Large intestine (tissue), 3 donors: ENCODE measurements at regions not wholly inside any gene's neighbourhood (a gene's known extent, or its start where the extent isn't known, plus 50 kb on each side); places are given as distances from the start of the nearest gene placed in this dataset.
"Not testable (repeated sequence)": the region's sequence is repeated elsewhere in the genome, so short reads cannot be mapped to it uniquely, and the experiment has no call there.

Source experiments
- DNase-seq, 2 donors: peaks; one replicate each; pipeline versions ENCODE4 v3.0.0 to v3.0.0-alpha.2; 2013
- H3K27ac ChIP-seq: one replicate; pipeline ENCODE4 v1.5.1; 2013; ENCODE audit warnings: low read length
- H3K27me3 ChIP-seq: 2 replicates; pipeline ENCODE4 v1.6.1; 2013; ENCODE audit warnings: low read length; ENCODE audit not compliant: control insufficient read depth, insufficient read depth
- H3K36me3 ChIP-seq: 2 replicates; pipeline ENCODE4 v1.6.1; 2013; ENCODE audit warnings: low read length; ENCODE audit not compliant: control insufficient read depth, insufficient read depth
- H3K4me1 ChIP-seq: one replicate; pipeline ENCODE4 v1.6.1; 2013; ENCODE audit warnings: low read length; ENCODE audit not compliant: control insufficient read depth, insufficient read depth
- H3K4me3 ChIP-seq: one replicate; pipeline ENCODE4 v1.5.1; 2013; ENCODE audit warnings: low read length
- H3K9me3 ChIP-seq: one replicate; pipeline ENCODE4 v1.6.1; 2013; ENCODE audit warnings: mild to moderate bottlenecking, low read depth, low read length, moderate library complexity; ENCODE audit not compliant: control insufficient read depth
- WGBS: methylation state at CpG from one replicate; pipeline ENCODE4 v1.1.5; 2013; ENCODE audit warnings: low lambda C conversion rate; ENCODE audit not compliant: insufficient coverage; 5-methylcytosine and 5-hydroxymethylcytosine counted together

DNA sequence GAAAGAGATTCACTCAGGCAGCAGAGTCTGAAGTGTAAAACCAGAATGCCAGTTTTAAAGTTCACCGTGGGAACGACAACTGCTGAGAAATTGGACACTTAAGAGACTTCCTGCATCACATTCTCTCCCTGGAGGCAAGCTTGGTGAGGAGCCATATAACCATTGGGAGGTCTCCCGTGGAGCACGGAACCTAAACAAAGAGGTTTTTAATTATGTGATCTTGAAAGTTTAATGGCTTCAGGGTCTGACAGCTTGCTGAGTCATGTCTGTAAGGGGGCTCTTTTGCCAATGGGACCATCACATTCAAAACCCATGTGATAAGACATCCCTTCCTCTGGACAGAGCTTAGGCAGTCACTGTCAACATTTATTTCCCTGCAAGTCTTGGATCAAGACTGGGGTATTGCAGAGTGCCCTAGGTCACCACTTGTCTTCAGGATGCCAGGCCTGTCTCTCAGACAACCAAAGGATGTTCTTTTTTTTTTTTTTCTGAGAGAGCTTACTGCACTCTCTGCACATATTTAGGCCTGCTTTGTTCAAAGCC is 674.4 kb downstream of the TYW1 start:
- Histone ChIP-seq H3K27me3 (no peaks in the 10 kb centered on the region), H3K4me1 (no peaks in the 10 kb centered on the region), H3K9me3 (no peaks in the 10 kb centered on the region), H3K36me3 (no peaks in the 10 kb centered on the region), H3K27ac (no peak overlapping the region), H3K4me3 (no peak overlapping the region)
- no CpG with 5 or more reads among the region's 4 CpGs for WGBS
- no peak for DNase-seq

DNA sequence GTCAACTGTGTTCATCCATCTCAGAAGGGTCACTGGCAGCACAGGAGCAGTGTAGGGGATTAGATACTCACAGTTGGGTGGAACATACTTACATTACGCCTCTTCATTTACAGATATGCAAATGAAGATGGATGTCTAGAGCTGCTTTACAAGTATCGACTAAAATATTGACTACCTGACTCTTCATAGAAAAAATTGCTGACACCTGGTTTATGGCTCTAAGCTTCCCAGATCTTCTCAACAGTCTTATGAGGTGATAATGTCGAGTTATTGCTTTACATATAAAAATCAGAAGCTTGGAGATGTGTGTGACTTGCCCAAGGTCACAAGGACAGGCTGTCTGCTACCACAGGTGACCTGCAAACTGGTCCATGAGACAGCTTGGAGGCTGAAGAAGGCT is 677.2 kb downstream of the TYW1 start:
- no peak overlapping the region for H3K4me3 ChIP-seq
- no peaks in the 10 kb centered on the region for H3K27me3 ChIP-seq
- no peak overlapping the region for H3K27ac ChIP-seq
- no peaks in the 10 kb centered on the region for H3K9me3 ChIP-seq
- no peak for DNase-seq
- no peaks in the 10 kb centered on the region for H3K4me1 ChIP-seq
- WGBS: 100% methylated on average over 1 of the region's 3 CpGs
- no peaks in the 10 kb centered on the region for H3K36me3 ChIP-seq

DNA sequence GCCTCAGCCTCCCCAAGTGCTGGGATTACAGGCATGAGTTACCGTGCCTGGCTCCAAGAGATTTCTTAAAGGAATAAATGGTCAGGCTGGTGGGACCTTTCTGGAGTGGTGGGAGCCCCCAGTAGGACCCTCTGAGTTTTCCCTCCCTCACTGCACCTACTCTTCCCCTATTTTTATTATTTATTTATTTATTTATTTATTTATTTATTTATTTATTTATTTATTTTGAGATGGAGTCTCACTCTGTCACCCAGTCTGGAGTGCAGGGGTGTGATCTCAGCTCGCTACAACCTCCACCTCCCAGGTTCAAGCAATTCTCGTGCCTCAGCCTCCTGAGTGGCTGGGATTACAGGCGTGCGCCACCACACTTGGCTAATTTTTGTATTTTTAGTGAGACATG is 678.2 kb downstream of the TYW1 start:
- WGBS: no CpG with 5 or more reads among the region's 5 CpGs
- H3K4me1 ChIP-seq, H3K9me3 ChIP-seq, H3K36me3 ChIP-seq, H3K4me3 ChIP-seq, DNase-seq, H3K27ac ChIP-seq, H3K27me3 ChIP-seq: not testable (repeated sequence)

DNA sequence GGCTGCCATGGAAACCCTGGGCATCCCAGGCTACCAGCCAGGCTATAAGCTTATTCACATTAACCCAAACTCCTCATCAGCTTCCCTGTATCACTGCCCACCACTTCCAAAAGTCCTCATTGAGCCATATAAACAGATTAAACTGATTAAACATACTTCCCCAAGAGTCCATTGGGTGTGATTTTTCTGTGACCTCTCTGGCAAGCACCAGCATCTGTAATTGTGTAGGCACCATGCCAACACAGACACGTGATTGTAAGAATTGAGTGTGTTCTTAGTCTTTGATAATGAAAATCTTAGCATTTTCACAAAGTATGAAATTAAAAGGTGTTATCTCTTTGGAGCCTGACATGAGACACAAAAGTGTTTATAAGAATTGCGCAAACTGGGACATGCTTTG is 679.3 kb downstream of the TYW1 start:
- Histone ChIP-seq H3K36me3 (no peaks in the 10 kb centered on the region), H3K4me1 (no peaks in the 10 kb centered on the region), H3K27me3 (no peaks in the 10 kb centered on the region), H3K27ac (no peak overlapping the region), H3K4me3 (no peak overlapping the region), H3K9me3 (no peaks in the 10 kb centered on the region)
- DNase-seq: no peak
- no CpG with 5 or more reads among the region's 2 CpGs for WGBS

DNA sequence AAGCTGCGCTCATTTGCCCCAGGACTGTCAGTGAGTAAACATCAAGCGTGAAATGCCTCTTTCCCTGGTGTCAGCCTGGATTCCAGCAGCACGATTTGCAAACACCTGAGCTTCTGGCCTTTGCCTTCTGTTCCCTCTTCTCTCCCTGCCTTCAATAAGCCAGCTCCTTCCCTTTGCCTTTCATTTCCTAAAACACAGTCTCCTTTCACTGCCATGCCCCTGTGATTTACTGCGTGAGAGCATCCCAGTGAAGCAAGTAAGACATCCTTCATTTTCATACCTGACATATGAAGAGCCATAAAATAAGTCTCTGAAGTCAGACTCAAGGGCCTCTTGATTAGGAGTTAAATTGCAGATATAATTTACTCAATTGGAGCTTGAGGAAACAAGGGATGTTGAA is 681.8 kb downstream of the TYW1 start:
- no peak for DNase-seq
- 50% methylated on average over 1 of the region's 4 CpGs for WGBS
- H3K27me3 ChIP-seq: no peaks in the 10 kb centered on the region
- no peaks in the 10 kb centered on the region for H3K36me3 ChIP-seq
- H3K4me3 ChIP-seq: no peak overlapping the region
- H3K27ac ChIP-seq: no peak overlapping the region
- no peaks in the 10 kb centered on the region for H3K9me3 ChIP-seq
- no peaks in the 10 kb centered on the region for H3K4me1 ChIP-seq

DNA sequence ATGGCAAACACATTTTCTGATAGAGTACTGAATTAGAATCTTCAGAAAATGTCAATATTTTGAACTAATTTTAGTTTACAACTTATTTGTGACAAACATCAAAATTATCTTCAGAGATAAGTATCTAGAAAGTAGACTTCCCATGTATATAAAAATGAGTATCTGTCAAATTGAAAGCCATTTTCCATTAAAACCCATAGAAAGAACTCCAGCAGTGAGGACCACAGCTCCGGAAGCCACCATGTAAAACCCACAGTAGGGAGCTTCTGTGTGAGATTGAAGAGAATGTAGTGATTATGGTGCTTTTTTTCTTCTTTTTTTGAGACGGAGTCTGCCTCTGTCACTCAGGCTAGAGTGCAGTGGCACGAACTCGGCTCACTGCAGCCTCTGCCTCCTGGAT is 687.0 kb downstream of the TYW1 start:
- no CpG with 5 or more reads among the region's 4 CpGs for WGBS
- H3K36me3 ChIP-seq: no peaks in the 10 kb centered on the region
- H3K9me3 ChIP-seq: no peaks in the 10 kb centered on the region
- H3K4me1 ChIP-seq: no peaks in the 10 kb centered on the region
- H3K4me3 ChIP-seq: no peak overlapping the region
- H3K27me3 ChIP-seq: no peaks in the 10 kb centered on the region
- no peak overlapping the region for H3K27ac ChIP-seq
- no peak for DNase-seq

DNA sequence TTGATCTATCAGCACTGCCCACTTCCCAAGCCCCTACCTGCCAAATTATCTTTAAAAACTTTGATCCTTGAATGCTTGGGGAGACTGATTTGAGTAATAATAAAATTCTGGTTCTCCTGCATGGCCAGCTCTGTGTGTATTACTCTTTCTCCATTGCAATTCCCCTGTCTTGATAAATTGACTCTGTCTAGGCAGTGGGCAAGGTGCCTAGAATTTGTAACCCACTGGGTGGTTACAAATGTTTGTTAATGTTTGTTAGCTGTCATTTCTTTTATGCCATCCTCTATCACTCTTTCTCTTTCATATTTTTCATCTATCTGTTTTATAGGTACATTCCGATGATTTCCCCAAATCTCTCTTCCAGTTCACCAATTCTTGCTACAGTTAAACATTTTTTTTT is 694.1 kb downstream of the TYW1 start:
- DNase-seq: no peak
- Histone ChIP-seq H3K4me1 (no peaks in the 10 kb centered on the region), H3K27me3 (no peaks in the 10 kb centered on the region), H3K9me3 (no peaks in the 10 kb centered on the region), H3K36me3 (no peaks in the 10 kb centered on the region), H3K27ac (no peak overlapping the region), H3K4me3 (no peak overlapping the region)
- WGBS: 100% methylated on average over 1 of the region's 1 CpG

DNA sequence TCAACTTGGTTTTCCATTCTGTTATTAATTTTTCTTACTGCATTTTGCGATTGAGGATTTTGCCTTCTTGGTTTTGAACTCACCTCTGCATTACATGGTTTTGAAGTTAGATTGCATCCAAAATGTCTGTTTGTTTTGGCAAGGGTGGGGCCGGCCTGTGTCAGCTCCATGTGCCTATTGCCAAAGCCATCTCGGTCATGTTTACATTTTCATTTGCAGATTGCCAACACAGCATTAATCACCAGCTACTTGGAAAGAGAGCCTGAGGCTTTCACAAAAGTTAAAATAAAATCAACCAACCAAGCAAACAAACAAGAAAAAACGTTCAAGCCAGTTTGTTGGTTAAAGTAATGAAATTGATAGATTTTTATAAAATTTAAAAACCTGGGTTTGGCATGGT is 695.8 kb downstream of the TYW1 start:
- Histone ChIP-seq H3K4me1 (no peaks in the 10 kb centered on the region), H3K27ac (no peak overlapping the region), H3K9me3 (no peaks in the 10 kb centered on the region), H3K36me3 (no peaks in the 10 kb centered on the region), H3K27me3 (no peaks in the 10 kb centered on the region), H3K4me3 (no peak overlapping the region)
- no peak for DNase-seq
- no CpG with 5 or more reads among the region's 4 CpGs for WGBS

DNA sequence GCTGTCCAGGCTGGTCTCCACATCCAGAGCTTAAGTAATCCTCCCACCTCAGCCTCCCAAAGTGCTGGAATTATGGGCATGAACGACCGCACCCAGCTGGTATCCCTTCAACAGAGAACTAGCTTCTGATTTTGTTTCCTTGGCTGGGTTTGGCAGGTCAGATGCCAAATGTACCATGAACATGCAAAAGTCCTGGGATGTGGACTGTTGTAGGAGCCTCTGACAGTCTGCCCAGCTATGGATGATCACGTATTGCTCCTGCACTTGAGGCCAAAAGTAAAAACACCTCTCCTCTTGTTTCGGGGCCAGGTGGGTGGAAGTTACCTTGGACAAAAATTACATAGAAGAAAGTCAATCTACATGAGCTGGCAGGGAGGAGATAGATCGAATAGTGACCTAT is 699.5 kb downstream of the TYW1 start:
- no peak for DNase-seq
- H3K27ac ChIP-seq: no peak overlapping the region
- no peaks in the 10 kb centered on the region for H3K27me3 ChIP-seq
- H3K36me3 ChIP-seq: no peaks in the 10 kb centered on the region
- WGBS: no CpG with 5 or more reads among the region's 5 CpGs
- no peaks in the 10 kb centered on the region for H3K9me3 ChIP-seq
- no peak overlapping the region for H3K4me3 ChIP-seq
- no peaks in the 10 kb centered on the region for H3K4me1 ChIP-seq

DNA sequence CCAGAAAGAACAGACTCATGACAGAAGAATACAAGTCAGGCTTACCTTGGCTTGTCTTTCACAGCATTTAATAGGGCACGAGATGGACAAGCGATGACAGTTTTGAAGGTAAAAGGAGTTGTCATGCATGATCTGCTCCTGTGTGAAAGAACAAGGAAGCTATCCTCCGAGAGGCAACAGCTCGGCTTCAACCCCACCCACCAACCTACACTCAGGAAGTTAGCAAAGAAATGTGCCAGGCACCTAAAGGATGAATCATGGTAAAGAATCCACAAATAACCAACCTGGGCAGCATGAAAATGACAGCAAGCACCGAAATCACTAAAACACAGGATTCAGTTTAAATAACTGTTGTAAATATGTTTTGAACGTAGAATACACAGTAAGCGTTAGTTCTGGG is 700.2 kb downstream of the TYW1 start:
- H3K36me3 ChIP-seq: no peaks in the 10 kb centered on the region
- no peak for DNase-seq
- H3K9me3 ChIP-seq: no peaks in the 10 kb centered on the region
- no peaks in the 10 kb centered on the region for H3K4me1 ChIP-seq
- H3K27me3 ChIP-seq: no peaks in the 10 kb centered on the region
- H3K4me3 ChIP-seq: no peak overlapping the region
- 69% methylated on average over 3 of the region's 7 CpGs for WGBS
- H3K27ac ChIP-seq: no peak overlapping the region

DNA sequence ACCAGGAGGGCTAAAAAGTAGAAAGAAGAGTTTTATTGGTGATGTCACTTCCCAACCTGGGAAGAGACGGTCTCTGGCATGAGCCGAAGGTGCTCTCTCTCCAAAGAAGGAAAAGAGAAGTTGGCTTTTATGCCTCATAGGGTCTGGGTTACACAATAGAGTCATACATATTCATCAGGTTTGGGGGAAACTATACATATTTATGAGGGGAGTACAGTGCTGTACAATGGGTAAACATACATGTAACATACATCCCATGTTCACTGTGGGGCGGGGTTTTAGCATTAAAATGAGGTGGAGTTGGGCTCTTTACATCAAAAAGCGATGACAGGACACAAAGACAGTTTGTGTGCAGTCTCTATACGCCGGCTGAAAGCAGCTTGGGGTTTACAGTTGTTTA is 701.7 kb downstream of the TYW1 start:
- H3K27ac ChIP-seq: no peak overlapping the region
- no peak overlapping the region for H3K4me3 ChIP-seq
- WGBS: no CpG with 5 or more reads among the region's 6 CpGs
- DNase-seq: no peak
- no peaks in the 10 kb centered on the region for H3K36me3 ChIP-seq
- no peaks in the 10 kb centered on the region for H3K27me3 ChIP-seq
- no peaks in the 10 kb centered on the region for H3K9me3 ChIP-seq
- no peaks in the 10 kb centered on the region for H3K4me1 ChIP-seq
